ENCODE measurements at regions not wholly inside any gene's neighbourhood (a gene's known extent, or its start where the extent isn't known, plus 50 kb on each side); places are given as distances from the start of the nearest gene placed in this dataset.

- H3K36me3 ChIP-seq, result no peaks in the 10 kb centered on the region
- no peak for DNase-seq (ENCODE audit: low spot score in 2 of 2)
- no peak overlapping the region for H3K4me3 ChIP-seq
- TF ChIP-seq POLR2AphosphoS5 (IDR thresholded peaks at IDR 0.05) (no peak), POLR2A (IDR thresholded peaks at IDR 0.05) (no peak), CTCF (IDR thresholded peaks at IDR 0.05) (no peak)
- no peaks in the 10 kb centered on the region for H3K4me1 ChIP-seq
- no peak overlapping the region for H3K27ac ChIP-seq
- intact Hi-C loops (cut with DNase I; ENCODE audit: low total_unique reads), result no loop called here
- peaks cover 0 to 3% of the 10 kb centered on the region in 2 donors for H3K9me3 ChIP-seq
- no peaks in the 10 kb centered on the region for H3K27me3 ChIP-seq
Observed at GRCh38 chr5:30959238-30959637, 234.2 kb upstream of the CDH6 start.

DNA sequence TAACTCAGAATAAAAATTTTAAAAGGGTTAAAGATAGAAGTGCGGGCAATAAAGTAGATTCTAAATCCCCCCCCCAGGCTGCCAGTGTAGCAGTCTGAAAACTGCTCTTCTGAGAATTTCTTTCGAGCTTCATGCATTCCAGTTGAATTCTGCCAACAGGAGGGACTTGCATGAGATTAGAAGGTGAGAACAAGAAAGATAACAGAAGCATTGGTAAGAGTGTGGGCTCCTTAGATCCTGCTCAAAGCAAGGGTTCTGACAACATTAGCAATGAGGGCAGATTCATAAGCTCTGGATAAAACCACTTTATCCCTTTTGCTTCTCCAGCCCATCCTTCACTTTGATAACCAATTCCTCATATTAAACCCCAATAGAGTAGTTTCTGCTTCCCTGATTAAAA is 235.9 kb upstream of the CDH6 start:
- no peak for TF ChIP-seq POLR2A (IDR thresholded peaks at IDR 0.05)
- no peak for TF ChIP-seq POLR2AphosphoS5 (IDR thresholded peaks at IDR 0.05)
- TF ChIP-seq CTCF (IDR thresholded peaks at IDR 0.05), result no peak
- H3K4me1 ChIP-seq, result no peaks in the 10 kb centered on the region
- DNase-seq (ENCODE audit: low spot score in 2 of 2), result no peak
- H3K9me3 ChIP-seq, result peaks cover 0 to 3% of the 10 kb centered on the region in 2 donors
- no peak overlapping the region for H3K4me3 ChIP-seq
- H3K36me3 ChIP-seq, result no peaks in the 10 kb centered on the region
- intact Hi-C loops (cut with DNase I; ENCODE audit: low total_unique reads), result no loop called here
- H3K27ac ChIP-seq, result no peak overlapping the region
- no peaks in the 10 kb centered on the region for H3K27me3 ChIP-seq

DNA sequence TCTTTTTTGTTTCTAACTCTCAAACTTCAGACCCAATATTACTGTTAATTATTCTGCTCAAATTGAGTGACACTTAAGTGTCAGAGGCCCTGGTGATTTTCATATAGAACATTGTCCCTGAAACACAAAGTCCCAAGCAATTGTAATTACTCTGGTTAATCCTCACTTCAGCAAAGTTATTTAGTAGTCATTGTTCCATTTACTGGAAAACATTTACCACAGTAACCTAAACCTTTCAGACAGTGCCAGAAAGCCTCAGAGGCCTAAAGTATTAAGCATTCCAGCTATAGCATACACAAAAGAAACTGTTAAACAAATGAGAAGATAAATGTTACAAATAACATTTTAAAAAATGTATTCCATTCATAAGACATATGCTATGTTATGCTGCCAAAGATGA is 237.2 kb upstream of the CDH6 start:
- Histone ChIP-seq H3K27me3 (no peaks in the 10 kb centered on the region), H3K27ac (no peak overlapping the region), H3K36me3 (no peaks in the 10 kb centered on the region), H3K4me3 (no peak overlapping the region), H3K9me3 (peaks cover 0 to 3% of the 10 kb centered on the region in 2 donors), H3K4me1 (no peaks in the 10 kb centered on the region)
- no peak for TF ChIP-seq CTCF (IDR thresholded peaks at IDR 0.05)
- TF ChIP-seq POLR2A (IDR thresholded peaks at IDR 0.05), result no peak
- no peak for TF ChIP-seq POLR2AphosphoS5 (IDR thresholded peaks at IDR 0.05)
- intact Hi-C loops (cut with DNase I; ENCODE audit: low total_unique reads), result no loop called here
- no peak for DNase-seq (ENCODE audit: low spot score in 2 of 2)

GRCh38 chr5:30937070-30937469 is 256.4 kb upstream of the CDH6 start:
- no peak overlapping the region for H3K4me3 ChIP-seq
- intact Hi-C loops (cut with DNase I; ENCODE audit: low total_unique reads), result no loop called here
- H3K27me3 ChIP-seq, result no peaks in the 10 kb centered on the region
- no peaks in the 10 kb centered on the region for H3K4me1 ChIP-seq
- no peaks in the 10 kb centered on the region for H3K9me3 ChIP-seq
- H3K36me3 ChIP-seq, result no peaks in the 10 kb centered on the region
- no peak overlapping the region for H3K27ac ChIP-seq
- no peak for DNase-seq (ENCODE audit: low spot score in 2 of 2)
- TF ChIP-seq POLR2A (IDR thresholded peaks at IDR 0.05) (no peak), CTCF (IDR thresholded peaks at IDR 0.05) (no peak), POLR2AphosphoS5 (IDR thresholded peaks at IDR 0.05) (no peak)

DNA sequence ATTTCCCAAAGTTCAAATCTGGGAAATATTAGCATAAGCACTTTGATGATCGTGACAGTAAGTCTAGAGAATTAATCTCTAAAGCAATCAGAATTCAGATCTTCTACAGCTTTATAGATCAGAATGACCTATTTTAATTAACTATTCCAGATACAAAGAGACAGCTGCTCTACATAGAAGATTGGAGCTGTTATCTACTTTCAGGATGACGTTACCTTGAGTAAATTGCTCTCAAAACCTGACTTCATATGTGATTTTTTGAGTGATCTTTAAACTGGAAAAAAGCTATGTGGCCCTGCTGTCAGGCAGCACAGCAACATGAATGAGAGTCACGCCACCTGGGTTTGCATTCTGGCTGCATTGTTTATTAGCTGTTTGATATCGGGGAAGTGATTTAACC is 259.9 kb upstream of the CDH6 start:
- Histone ChIP-seq H3K27me3 (no peaks in the 10 kb centered on the region), H3K27ac (no peak overlapping the region), H3K9me3 (no peaks in the 10 kb centered on the region), H3K36me3 (no peaks in the 10 kb centered on the region), H3K4me3 (no peak overlapping the region), H3K4me1 (no peaks in the 10 kb centered on the region)
- no peak for DNase-seq (ENCODE audit: low spot score in 2 of 2)
- no peak for TF ChIP-seq POLR2A (IDR thresholded peaks at IDR 0.05)
- TF ChIP-seq CTCF (IDR thresholded peaks at IDR 0.05), result no peak
- no peak for TF ChIP-seq POLR2AphosphoS5 (IDR thresholded peaks at IDR 0.05)
- intact Hi-C loops (cut with DNase I; ENCODE audit: low total_unique reads), result no loop called here
